CD4-positive, alpha-beta T cell treated with Interleukin-15 for 1 hour (primary cell): ENCODE measurements at regions not wholly inside any gene's neighbourhood (a gene's known extent, or its start where the extent isn't known, plus 50 kb on each side); places are given as distances from the start of the nearest gene placed in this dataset.
"Not testable (repeated sequence)": the region's sequence is repeated elsewhere in the genome, so short reads cannot be mapped to it uniquely, and the experiment has no call there.

Source experiments
- DNase-seq: peaks from one replicate; pipeline ENCODE4 v3.0.0-alpha.2; 2020

DNA sequence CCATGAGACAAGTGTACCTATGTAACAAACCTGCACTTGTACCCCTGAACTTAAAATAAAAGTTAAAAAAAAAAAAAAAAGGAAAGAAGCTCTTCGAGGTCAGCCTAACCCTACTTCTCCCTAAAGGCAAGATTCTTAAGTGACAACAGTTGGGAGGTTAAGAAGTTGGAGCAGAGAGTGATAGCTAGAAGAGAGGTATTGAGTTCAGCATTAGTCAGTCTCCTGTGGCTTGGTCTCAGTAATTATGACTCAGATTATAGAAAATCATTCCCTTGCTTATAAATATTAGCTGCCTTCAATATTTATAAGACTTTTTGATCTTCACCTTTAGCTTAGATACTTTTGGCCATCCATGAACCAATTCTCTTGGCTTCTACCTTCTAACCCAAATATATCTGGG is 926.8 kb upstream of the SLC39A10 start:
- no peak for DNase-seq

DNA sequence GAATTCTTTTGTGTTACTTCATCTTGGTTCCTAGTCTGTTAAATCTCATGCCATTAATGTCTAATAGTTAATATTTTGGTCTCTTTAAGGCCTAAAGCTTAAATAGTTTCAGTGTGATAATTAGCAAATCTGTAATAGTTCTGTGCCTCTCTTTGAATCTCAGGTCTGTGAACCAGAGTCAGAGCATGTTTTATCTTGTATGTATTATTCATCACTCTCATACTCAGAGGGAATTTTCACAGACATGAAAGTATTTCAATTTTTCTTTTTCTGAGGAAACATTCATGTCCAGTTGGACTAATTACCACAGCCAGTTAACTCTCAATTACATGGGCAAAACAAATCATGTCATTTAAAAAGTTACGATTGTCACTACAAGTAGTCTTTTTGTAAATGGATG is 931.9 kb upstream of the SLC39A10 start:
- no peak for DNase-seq

DNA sequence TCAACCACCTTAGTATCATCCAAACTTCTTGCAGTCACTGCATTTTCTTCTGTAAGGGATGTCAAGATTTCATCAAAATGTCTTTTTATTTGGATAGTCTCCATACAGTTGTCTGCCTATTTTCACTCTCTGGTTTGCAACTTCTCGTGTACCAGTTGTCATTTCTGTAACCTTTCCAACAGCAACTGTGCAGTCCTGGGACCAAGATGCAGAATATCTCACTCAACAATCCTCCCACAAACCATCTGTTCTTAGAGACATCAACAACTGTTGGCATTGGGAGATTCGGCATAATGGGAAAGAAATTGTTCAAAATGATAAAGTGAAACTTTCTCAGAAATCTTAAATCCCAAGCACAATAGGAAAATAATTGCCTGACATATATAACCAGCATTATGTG is 933.6 kb upstream of the SLC39A10 start:
- DNase-seq: no peak

DNA sequence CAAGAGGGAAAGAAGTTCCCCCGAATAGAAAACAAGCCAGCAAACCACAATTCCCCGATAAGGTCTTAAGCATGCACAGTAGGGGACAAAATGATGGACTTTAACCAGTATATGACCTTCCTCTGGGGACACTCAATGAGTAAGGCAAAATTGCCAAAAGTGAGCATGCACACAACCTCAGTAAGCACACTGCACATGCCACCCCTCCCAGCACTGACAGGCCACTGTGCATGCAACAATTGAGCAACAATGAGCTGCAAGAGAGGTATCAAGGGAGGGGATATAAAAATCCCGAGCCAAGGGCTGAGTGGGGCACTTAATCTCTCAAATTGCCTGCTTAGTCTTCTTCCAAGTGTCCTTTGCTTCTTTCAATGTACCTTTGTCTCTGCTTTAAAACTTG is 935.8 kb upstream of the SLC39A10 start:
- no peak for DNase-seq

DNA sequence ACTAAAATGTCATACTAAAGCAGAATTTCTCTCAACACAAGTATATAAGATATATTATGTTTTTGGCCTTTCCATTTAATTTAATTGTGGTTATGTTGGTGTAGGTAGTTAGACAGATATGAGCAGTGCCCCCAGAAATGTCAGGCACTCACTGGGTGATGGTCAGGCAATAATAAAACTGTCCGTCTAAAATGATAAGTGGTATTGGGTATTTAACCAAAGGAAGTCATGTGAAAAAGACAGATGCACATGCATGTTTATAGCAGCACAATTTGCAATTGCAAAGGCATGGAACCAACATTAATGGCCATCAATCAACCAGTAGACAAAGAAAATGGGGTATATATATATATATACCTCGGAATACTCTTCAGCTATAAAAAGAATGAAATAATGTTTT is 936.6 kb upstream of the SLC39A10 start:
- DNase-seq: no peak

DNA sequence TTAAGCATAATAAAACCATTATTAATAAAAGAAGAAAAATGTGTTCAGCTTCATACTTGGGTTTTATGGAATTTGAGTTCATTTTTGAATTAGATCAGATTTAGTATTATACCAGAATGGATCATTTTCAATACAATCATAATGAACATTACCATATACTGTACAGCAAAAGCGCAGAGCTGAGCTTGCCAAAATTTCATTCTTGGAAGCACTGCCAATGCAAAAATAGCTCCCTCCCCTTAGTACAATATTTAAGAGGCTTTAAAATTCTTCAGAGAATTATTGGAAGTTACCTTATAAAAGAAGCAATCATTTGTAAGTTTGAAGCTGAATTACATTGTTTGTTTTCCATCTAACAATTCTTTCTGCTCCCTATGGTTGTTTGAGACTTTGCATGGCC is 938.1 kb upstream of the SLC39A10 start:
- no peak for DNase-seq

DNA sequence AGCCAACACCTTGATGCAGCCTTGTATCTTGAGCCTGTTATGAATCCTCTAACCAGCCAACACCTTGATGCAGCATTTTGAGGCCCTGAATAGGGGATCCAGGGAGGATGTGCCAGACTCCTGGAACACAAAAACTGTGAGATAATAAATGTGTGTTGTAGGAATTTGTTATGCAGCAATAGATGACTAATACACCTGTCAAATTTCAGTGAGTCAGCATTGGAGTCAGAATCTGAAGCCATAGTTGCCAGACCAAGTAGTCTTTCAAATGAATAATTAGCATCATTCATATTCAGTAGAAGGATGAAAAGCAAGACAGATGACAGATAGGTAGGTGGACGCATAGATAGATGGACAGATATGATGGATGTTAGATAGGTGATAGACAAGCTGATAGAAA is 942.5 kb upstream of the SLC39A10 start:
- DNase-seq: no peak

DNA sequence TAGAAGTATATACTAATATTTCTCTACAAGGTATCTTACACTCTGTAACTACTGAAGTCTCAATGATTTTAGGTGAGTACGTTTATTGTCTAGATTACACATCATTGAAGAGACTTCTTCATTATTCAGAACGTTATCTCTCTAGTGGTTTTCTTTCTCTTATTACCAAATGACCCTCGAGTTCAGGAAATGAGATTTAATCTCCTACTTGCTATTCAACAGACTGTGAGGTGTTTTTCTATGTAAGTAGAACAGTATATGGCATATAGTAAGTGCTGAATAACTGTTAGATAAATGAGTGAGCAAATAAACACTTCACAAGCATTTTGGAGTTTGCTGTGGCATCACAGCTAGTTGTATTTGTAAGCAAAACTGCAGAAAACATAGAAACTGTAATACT is 947.2 kb upstream of the SLC39A10 start:
- no peak for DNase-seq

DNA sequence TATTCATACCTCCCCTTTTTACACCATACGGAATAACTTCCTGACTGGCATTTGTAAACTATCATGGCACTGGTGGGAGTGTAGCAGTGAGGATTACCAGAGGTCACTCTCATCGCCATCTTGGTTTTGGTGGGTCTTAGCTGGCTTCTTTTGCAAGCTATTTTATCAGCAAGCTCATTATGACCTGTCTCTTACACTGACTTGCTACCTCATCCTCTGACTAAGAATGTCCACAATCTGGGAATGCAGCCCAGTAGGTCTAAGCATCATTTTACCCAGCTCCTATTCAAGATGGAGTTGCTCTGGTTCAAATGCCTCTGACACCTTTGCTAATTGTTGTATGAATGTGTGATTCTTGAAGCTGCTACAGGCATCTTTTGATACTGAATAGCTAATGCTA is 950.8 kb upstream of the SLC39A10 start:
- no peak for DNase-seq

DNA sequence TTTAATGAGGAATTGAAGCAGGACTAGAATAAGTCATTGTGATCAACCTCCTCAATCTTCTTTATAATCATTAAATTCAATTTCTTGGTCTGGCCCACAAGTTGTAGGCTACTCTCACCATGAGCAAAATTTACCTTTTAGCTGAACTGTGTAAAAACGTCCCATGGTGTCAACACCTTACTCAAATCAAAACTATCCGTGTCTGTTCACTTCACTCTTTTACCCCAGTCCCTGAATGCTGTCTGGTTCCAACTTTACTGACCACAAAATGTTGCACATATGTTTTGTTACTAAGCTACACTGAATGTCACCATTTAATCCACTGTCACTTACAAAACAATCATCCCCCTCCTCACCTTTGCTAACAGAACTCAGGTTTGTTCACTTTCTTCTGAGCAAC is 951.6 kb upstream of the SLC39A10 start:
- DNase-seq: no peak

DNA sequence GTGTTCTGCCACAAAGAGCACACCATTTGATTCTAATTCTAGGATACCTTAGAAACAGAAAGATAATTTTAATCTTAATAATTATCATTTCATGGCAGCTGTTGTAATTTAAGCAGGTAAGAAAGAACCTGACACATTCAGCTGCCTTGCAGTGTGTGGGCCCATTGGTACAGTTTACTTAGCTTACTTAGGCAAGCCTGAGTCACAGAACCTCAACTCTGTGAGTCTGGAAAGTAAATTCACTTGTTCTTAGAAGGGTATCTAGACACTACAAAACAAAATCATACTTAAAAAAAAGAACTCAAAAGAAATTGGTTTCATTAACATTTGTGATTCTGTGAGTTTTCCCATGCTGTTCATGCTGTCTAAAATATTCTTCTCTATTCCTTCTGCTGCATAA is 956.3 kb upstream of the SLC39A10 start:
- no peak for DNase-seq

DNA sequence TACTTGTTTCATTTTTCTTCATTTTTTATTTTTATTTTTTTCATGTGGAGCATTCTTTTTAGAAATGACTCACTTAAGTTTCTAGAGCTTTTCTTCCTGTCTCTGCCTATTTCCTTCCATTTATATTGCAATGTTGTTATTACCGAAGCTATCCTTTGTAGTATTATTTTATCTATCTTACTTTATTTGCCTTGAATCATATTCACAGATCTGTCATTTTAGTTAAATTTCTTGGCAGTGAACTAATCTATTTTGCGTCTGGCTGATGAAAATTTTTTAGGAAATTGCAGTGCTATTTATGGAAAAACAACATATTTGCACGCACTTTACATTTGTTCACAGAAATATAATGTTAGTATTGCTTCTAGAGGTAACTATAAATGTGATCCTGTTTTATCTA is 956.9 kb upstream of the SLC39A10 start:
- DNase-seq: no peak

DNA sequence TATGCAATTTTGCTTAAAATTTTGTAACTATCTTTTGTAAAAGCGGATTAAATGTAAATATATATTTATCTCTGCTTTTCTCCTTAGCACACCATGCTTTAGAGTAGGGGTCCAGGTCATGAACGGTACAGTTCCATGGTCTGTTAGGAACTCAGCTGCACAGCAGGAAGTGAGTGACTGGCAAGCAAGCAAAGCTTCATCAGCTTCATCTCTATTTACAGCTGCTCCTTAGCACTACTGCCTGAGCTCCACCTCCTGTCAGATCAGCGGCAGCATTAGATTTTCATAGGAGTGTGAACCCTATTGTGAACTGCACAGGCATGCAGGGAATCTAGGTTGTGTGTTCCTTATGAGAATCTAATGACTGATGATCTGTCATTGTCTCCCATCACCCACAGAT is 959.0 kb upstream of the SLC39A10 start:
- no peak for DNase-seq

DNA sequence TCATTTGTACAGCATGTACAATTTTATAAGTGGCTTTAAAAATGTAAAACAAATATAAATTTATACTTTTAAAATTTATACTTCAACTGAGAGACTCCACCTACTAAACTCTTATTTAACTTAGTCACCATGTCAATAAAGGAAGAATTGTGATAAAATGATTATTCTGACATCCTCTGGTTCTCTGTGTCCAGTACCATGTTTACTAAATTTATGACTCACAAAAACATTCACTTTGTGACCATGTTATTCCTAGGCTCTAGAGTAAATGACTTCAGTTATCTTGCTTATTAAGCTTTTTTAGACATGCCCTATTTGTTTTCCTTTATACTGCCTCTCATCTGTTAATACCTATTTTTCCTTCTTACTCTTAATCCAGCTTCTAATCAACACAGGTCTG is 959.6 kb upstream of the SLC39A10 start:
- no peak for DNase-seq

DNA sequence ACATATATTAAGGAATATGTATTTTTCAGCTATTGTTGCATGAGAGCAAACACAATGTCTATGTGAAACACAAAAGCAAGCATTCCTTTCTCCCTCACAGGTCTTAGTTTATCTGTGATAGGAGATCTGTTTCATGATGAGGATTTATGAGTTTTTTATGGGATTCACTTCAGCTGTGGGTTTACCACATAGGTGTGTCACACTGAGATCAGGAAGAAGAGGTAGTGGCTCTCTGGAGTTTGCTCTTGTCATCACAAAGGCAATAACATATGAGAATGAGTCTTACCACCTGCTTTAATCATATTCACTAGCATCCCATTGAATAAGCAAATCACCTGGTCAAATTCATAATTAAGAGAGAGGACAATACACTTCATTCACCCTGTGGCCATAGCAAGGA is 960.3 kb upstream of the SLC39A10 start:
- DNase-seq: no peak

DNA sequence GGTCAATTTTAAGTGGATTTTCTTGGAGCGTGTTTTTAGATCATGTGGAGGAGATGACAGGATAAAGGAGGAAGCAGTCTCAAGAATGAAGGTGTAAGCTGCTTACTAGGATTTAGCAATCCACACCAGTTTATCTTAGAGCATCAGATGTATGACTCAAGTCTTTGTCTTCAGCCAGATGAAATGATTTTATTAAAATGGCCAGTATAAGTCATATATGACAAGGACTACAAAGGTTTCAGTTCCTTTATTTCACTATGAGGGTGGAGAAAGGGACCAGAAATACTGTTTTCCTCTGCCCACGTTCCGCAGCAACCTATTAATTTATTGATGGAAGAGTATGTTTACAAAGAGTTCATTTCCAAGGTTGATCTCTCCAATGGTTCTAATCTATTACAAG is 970.5 kb upstream of the SLC39A10 start:
- DNase-seq: no peak

DNA sequence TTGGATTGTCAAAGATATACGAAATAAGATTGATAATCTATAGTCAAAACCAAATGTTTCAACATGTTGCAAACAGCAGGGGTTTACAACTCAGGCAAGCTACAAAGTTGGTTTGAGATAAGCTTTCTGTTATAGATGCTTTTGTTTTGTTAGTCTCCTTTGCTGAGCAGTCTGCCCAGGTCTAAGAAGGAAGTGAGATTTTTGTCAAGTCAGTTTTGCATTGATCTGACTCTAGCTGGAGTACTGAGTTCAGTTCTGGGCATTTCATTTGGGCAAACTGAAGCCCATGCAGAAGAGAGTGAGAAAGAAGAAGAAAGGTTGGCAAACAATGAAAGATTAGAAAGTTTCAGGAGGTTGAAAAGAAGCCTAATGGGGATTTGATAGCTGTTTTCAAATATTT is 983.0 kb upstream of the SLC39A10 start:
- no peak for DNase-seq

DNA sequence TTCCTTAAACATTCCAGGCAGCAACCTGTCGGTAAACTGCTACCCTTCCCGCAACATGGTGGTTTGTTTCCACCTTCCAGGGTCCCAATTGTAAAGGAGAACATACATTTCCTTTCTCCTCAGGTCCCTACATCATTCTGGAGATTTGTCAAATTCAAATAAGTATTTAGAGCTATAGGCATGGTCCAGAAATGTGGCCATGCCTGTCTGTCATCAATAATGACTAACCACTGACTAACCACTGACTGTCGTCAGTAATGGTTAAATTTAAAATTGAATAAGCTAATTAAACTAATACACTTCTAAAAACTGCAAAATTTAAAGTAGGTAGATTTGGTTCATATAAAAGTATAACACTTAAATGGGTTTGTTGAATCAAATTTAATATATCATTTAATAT is 984.0 kb upstream of the SLC39A10 start:
- DNase-seq: no peak

DNA sequence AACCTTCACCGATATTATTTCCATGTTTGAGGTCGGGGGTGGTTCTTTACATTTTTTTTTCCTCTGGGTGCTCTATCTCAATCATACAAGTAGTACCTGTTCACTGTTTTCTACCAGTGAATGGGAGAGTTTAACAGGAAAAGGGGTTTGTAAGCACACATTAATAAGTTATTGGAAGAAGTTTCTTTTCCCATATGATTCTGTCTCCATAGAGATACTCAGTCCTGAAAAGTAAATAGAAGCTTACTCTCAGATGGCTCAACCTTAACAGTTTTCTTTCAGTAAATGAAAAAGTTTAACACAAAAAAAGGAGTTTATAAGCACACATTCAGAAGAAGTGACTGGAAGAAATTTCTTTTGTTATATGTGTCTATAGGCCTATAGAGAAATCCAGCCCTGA is 995.6 kb upstream of the SLC39A10 start:
- DNase-seq: no peak

DNA sequence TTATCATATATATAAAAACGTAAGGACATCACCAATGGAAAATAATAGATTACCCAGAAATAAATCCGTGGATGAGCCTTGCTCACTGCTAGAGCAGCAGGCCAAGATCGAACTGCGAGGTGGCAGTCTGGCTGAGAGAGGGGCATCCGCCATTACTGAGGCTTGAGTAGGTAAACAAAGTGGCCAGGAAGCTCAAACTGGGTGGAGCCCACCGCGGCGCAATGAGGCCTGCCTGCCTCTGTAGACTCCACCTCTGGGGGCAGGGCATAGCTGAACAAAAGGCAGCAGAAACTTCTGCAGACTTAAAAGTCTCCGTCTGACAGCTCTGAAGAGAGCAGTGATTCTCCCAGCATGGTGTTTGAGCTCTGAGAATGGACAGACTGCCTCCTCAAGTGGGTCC is 1018.0 kb upstream of the SLC39A10 start:
- DNase-seq: not testable (repeated sequence)

DNA sequence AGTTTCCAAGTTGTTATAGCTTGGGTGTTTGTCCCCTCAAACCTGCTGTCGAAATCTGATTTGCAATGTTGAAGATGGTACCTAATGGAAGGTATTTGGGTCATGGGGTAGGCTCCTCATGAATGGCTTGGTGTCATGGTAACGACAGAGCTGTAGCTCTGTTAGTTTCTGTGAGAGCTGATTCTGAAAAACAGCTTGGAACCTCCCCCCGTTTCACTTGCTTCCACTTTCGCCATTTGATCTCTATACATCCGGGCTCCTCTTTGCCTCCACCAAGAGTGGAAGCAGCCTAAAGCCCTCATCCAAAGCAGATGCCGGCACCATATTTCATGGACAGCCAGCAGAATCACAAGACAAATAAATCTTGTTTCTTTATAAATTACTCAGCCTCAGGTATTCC is 1035.1 kb upstream of the SLC39A10 start:
- DNase-seq: no peak

DNA sequence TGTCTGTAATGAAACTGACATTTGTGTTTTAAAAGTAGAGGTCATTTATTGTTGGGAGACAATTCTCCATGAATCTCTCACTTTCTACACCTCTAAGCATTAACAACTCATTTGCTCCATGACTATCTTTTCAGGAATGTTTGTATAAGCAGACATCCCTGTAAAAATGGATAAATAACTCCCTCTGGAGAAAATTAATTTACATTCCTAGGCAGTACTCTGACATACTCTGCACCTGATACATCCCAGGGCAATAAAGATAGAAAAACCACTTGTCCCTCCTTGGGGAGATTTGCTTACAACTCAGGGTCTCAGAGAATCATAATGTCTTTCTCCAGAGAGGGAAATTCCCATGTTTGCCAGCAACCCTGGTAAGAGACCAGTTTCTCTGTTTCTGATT is 1037.7 kb upstream of the SLC39A10 start:
- no peak for DNase-seq

DNA sequence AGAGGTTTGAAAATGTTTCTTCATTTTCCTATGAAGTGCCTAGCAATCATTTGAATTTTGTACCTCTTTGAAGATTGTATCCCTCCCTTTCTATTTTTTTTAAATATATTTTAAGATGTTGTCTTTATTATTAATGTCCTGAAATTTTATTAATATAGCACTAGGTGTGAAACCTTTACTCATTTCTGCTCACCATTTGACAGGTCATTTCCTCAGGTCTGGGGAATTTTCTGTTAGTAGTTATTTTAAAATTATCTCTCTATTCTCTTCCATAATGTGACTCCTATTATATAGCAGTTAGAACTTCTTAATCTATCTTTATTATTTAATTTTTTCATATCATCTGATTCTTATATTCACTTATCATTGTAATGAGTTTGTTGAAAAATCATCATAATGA is 1038.6 kb upstream of the SLC39A10 start:
- no peak for DNase-seq

DNA sequence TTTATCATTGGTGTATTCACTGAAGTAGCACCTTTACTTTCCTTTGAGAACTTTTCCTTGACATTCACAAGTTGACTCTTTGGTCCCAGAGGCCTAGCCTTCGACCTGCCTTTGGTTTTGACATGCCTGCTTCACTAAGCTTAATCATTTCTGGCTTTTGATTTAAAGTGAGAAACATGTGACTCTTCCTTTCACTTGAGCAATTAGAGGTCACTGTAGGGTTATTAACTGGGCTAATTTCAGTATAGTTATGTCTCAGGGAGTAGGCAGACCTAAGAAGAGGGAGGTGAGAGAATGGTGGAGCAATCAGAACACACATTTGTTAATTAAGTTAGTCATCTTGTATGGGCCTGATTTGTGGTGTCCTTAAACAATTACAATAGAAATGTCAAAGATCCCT is 1040.7 kb upstream of the SLC39A10 start:
- DNase-seq: no peak

DNA sequence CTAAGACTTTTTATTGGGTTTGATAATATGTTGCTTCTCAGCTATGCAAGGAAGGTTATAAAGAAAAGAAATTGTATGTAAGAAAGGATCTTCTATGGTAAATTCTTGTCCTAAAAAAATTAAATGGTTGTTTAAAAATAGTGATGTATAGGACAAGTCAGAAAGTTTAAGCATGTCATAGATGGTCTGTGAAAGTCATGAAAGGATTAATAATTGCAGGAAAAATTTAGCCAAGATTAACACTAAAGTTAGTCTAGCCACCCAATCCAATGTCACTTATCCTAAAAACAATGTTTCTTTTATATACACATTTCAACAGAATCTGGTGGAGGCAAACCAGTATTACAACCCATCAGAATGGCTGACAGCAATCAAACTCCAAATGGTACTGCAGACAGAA is 1046.7 kb upstream of the SLC39A10 start:
- DNase-seq: no peak

DNA sequence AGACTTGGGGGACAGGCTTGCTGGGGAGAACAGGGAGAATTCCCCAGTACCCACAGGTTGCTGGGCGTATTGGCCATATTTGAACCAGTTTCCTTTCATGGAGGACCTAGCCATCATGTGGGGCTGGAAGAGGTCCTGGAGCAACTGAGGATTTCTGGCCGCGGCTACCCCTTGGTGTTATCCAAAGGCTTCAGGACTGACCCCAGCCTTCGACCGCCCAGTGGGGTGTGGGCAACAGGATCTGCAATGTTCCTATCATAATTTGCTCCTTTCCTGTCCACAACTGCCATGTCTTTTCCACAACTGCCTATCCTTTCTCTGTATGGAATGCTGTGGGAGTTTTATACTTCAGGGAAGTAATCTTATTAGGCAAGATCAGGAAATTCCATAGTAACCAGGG is 1053.6 kb upstream of the SLC39A10 start:
- DNase-seq: no peak

DNA sequence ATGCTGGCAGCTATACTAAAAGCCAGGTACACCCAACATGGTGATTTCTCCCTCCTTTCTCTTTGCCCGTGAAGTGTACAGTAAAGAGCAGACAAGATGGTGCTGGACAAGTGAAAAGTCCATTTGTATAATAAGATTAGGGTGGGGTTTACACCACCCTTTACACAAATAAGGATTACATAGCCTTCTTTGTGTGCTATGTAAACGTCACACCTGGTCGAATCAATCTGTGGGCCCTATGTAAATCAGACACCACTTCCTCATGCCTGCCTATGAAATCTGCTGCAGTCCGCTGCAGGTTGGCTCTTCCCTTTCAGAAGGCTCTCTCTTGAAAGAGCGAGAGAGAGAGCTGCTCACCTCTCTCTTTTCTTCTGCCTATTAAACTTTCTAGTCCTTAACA is 1054.3 kb upstream of the SLC39A10 start:
- DNase-seq: no peak
